HT1080 (cell line): ENCODE measurements at regions not wholly inside any gene's neighbourhood (a gene's known extent, or its start where the extent isn't known, plus 50 kb on each side); places are given as distances from the start of the nearest gene placed in this dataset.
"Not testable (repeated sequence)": the region's sequence is repeated elsewhere in the genome, so short reads cannot be mapped to it uniquely, and the experiment has no call there.

Experiments
- DNase-seq: peaks from one replicate; pipeline ENCODE4 v3.0.0-alpha.2; 2015; ENCODE audit warnings: low read depth

DNA sequence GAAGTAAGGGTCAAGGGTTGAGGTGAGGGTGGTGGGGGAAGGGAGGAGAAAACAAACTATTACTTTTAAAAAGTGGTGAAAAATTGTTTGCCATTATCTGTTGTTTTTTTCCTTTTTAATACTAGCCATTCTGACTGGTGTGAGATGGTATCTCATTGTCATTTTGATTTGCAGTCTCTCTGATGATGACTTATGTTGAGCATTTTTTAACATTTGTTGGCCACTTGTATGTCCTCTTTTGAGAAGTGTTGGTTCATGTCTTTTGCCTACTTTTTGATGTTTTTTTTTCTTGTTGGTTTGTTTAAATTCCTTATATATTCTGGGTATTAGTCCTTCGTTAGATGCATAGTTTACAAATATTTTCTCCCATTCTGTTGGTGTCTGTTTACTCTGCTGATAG lies 185.9 kb upstream of the ANKRD28 start:
- DNase-seq = no peak

DNA sequence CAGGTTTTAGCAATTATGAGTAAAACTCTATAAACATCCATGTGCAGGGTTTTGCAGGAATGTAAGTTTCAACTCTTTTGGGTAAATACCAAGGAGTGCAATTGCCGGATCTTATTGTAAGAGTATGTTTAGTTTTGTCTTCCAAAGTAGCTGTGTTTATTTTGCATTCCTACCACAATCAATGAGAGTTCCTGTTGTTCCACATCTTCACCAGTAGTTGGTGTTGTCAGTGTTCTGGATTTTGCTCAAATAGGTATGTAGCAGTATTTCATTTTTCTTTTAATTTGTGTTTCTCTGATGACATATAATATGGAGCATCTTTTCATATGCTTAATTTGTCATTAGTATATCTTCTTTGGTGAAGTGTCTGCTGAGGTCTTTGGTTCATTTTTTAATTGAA lies 185.1 kb upstream of the GALNT15 start:
- DNase-seq = no peak

DNA sequence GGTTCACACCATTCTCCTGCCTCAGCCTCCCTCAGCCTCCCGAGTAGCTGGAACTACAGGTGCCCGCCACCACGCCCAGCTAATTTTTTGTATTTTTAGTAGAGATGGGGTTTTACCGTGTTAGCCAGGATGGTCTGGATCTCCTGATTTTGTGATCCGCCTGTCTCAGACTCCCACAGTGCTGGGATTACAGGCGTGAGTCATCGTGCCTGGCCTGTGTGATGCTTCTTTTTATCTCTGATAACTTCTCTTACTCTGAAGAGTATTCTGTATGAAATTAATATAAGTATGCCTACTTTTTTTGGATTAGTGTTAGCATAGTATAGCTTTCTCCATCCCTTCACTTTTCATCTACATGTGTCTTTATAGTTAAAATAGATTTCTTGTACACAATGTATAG lies 180.8 kb upstream of the GALNT15 start:
- DNase-seq = not testable (repeated sequence)

DNA sequence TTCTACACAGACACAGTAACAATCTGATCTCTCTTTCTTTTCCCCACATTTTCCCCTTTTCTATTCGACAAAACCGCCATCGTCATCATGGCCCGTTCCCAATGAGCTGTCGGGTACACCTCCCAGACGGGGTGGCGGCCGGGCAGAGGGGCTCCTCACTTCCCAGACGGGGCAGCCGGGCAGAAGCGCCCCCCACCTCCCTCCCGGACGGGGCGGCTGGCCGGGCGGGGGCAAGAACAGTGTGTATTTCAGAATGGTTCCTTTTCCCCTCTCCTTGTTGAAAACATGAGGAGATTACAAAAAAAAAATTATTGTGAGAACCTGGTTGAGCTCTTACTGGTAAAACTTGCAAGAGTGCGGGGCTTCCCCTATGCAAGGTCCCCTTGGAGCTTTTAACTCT lies 178.0 kb upstream of the GALNT15 start:
- DNase-seq = not testable (repeated sequence)

DNA sequence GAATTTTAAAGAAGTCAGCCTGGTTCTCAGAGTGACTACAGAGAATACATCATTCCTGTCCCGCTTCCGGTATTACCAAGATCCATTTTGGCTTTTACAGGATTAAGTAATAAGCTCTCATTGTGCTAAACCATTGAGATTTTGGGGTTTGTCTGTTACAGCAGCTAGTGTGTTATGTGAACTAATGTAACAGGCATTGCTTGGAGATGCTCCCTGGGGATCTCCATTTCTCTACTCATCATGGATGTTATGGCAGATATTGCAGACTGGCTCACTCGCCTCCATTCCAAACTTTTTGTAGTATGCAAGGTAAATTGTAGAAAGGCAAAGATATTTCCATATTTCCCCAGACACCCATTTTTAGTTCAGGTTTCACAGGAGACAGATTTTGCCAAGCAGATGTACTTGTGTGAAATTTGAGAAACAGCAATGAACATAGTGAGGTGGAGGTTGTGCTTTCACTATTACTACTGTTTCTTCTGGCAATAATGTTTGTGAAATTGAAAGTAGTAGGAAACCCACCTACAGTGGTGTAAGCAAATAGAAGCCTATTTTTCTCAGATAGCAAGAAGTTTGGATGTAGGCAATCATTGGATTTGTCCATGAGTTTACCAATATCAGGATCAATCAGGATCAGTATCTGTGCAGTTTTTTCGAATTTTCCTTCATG lies 177.1 kb upstream of the GALNT15 start:
- no peak for DNase-seq

DNA sequence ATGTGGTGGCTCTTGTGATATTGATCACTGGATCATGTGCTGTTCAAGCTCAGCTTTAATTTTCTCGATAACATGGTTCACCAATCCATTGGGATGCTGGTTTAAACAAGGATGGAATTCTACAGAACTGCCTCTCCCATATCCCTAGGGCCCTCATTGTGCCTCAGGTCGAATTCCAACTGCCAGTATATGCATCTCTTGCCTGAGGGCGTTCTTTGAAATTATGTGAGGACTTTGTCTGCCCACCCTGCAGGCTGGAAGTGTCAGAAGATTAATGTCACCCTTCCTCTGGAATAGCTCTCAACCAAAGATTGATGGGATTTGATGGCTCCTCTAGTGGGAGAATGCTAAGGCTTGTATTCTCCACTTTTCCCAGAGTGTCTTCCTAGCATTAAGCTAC lies 175.6 kb upstream of the GALNT15 start:
- no peak for DNase-seq

DNA sequence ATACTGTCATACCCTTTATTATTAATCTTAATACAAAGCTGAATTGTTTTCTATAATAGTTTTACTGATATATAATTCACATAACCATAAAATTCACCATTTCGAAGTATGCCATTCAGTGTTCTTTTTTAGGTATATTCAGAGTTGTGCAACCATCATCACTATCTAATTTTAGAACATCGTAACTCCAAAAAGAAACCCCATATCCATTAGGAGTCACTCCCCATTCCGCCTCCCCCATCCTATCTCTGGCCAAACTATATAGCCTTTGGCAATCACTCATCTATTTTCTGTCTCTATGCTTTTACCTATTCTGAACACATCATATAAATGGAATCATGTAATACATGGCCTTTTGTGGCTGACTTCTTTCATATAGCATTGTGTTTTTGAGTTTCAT lies 169.7 kb upstream of the GALNT15 start:
- DNase-seq = no peak

DNA sequence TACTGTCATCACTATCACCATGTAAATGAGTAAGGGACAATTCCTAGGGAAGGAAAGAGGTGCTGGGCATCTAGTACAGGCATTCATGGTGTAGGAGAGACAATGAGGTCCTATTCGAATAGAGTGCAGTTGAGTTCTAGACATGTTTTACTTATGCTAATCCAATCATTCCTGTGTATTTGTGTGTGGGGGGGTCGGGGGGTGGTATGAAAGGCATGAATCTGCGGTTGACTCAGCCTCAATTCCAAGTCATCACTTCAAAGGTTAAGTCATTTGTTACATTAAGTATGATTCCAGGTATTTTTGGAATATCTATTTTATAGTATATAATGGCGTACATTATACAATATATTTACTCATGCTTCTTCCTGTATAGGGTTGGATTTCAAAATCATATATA lies 163.1 kb upstream of the GALNT15 start:
- no peak for DNase-seq

DNA sequence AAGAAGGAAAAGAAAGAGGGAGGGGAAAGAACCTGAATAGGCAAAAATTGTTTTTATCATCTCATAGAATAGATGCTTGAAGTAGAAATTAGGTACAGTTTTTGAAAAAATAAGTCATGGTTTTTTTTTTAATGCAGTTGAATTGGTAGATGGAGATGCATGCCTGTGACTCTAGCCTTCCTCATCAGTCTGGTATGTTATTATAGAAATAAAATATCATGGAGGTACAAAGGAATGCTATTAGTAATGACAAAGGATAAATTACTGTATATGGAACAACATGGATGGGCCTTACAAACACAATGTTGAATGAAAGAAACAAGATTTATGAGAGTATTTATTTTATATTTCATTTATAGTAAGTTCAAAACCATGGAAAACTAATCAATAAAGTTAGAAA lies 162.4 kb upstream of the GALNT15 start:
- DNase-seq = peak; percentile 8

DNA sequence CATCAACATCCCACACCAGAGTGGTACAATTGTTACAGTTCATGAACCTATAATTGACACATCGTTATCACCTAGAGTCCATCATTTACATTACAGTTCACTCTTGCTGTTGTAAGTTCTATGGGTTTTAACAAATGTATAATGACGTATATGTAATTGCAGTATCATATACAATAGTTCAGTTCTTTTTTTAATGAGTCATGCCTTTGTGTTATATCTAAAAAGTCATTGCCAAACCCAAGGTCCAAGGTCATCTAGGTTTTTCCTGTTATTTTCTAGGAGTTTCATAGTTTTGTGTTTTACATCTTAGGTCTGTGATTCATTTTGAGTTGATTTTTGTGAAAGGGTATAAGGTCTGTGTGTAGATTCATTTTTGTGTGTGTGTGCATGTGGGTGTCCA lies 160.9 kb upstream of the GALNT15 start:
- DNase-seq = peak; percentile 41

DNA sequence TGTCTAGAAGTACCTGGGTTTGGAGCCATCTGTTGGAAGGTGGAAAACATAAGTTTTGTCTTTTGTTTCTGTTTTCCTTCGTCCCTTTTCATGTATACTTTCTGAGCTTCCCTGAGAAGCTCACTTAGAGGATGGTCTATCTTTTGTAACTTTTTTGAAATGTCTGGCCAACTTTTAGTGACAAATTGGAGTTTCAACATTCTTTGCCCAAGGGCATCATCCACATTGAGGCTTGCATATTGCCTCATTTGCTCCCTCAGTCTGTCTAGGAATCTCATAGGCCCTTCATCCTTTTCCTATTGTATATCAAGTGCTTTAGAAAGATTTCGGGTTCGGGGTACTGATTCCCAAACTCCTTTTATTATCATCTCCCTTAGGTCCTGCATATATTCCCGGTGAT lies 152.7 kb upstream of the GALNT15 start:
- not testable (repeated sequence) for DNase-seq

DNA sequence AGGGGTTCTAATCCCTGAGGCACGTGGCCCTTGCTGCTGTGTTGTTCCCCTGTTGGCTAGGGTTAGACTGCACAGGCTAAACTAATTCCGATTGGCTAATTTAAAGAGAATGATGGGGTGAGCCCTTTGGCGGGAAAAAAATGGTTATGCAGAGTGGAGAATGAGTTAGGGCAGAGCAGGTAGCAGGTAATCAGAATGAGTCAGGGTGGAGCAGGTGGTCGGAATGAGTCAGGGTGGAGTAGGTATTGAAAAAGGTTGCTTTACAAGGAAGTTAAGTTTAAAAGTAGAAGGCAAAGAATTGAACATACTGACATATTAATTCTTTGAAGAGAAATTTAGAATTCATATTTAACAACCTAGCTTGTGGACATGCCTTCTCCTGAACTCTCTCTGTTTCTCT lies 150.6 kb upstream of the GALNT15 start:
- not testable (repeated sequence) for DNase-seq

DNA sequence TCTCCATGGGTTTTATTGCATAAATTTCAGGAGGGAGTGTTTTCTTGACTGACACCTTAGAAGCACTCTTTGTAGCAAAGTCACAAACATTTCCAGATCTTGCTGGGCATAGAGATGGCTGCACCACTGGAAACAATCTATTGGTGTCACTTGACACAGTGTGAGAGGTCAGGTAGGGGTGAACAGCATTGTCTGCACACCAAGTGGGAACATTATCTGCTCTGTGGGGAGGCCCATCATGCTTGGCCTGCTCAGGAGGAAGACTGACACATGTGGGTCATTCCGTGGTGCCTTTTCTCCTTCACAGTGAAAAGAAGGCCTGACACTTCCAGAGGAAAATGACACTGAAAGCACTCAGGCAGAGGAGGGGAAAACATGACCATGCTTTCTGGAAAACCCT lies 149.9 kb upstream of the GALNT15 start:
- no peak for DNase-seq

DNA sequence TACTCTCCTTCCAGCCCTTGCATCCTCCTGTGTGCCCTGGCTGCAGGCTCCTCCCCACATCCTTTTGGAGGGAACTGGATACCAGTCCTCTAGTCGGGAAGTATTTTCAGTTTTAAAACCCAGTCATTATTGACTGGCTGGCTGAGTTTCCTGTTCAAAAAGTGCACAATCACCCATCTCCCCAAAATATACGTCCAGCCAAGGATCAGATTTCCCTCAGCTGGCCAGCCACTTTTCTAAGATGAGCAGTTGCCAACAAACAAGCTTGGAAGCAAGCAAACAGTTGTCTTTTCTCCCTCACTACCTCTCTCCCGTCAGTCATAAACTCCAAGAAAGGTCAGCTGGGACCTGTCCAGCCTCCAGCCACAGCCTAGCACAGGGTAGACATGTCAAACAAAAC lies 147.7 kb upstream of the GALNT15 start:
- DNase-seq = peak; percentile 50

DNA sequence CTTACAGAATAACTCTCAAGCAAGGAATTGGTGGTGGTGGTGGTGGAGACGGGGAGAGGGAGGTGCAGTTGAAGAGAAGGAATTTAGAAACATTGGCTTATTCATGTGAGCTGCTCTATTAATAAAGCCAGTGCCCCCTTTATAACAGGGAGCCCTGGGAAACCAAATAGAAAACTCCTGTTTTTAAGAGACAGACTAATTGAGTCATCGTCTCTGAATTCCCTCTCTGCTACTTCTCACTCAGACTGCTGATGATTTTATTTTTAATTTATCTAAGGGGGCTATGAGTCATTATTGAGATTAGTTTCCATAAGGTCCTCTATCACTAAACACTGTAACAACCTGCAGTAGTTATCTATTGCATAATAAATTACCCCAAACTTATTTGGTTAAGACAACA lies 145.9 kb upstream of the GALNT15 start:
- DNase-seq = peak; percentile 60

DNA sequence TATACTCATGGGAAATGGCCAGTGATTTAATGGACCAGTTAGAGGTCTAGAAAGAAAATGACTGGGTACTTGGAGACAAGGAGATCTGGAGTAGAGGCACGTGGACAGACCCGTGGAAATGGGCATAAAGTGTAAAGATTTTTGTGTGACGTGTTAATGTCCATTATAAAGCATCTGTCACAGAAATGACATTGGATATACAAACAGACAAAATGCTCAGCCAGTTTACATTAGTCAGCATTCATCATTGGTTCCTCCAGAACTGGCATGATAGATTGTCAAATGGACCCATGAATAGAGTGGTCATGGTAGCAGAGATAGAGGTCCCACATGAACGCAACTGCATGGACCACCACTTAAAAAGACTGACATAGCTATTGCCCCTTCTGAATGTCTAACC lies 144.1 kb upstream of the GALNT15 start:
- no peak for DNase-seq

DNA sequence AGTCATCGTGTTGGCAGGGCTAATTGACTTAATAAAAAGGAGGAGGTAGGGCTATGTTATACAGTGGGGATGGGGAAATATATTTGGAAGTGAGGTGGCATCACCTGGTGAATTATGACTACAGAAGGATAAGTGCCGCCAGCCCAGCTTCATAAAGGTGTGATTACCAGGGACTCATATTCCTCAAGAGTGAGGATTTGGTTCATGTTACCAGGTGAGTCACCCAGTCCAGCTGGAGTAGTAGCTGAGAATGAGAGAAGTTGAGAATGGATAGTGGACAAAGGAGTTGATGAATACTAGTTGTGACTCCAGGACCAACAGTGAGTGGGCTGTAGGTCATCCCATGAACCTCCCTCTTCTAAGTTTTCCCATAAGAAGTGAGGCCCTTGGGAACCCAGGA lies 143.0 kb upstream of the GALNT15 start:
- DNase-seq = peak; percentile 22

DNA sequence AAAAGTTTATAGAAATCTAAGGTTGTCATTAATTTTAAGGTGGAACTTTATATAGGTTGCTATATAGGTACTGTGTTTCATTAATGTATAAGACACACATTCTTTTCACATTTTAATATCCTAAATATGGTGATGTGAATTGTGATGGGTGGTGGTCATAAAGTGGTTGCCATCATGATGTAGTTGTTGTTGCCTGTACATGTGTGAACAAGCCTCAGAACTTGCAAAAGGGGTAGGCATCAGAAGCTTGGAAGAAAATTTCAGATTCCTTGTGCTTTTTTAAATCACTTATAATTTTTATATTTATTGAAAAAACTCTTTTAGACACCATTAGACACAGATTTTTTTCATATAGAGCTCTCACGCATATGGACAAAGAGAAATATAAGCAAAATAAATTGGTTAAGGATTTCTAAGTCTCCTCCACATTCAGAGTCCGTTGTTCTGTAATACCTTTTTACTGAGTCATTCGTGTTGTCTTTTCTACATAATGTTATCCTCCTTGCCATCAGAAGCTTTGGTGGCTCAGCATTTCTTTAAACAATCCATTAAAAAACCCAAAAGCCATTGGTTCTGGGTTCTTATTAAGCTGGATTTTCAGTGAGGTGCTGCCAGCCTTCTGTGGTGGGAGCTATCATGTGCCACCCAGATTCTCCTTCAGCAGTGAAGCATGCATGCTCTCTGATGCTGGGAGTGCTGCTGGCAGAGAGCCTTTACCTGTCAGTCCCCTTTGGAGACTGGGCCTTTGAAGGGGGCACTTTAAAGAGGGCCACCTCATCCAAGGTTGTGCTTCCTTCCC lies 140.4 kb upstream of the GALNT15 start:
- DNase-seq = peak; percentile 38

DNA sequence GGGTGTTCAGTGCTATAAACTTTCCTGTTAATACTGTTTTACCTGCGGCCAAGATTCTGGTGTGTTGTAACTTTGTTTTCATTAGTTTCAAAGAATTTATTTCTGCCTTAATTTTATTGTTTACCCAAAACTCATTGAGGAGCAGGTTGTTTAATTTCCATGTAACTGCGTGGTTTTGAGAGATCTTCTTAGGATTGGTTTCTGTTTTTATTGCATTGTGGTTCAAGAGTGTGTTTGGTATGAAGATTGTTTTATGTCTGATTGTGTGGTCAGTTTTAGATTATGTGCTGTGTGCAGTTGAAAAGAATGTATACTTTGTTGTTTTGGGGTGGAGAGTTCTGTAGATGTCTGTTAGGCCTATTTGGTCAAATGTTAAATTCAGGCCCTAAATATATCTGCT lies 133.5 kb upstream of the GALNT15 start:
- DNase-seq = no peak

DNA sequence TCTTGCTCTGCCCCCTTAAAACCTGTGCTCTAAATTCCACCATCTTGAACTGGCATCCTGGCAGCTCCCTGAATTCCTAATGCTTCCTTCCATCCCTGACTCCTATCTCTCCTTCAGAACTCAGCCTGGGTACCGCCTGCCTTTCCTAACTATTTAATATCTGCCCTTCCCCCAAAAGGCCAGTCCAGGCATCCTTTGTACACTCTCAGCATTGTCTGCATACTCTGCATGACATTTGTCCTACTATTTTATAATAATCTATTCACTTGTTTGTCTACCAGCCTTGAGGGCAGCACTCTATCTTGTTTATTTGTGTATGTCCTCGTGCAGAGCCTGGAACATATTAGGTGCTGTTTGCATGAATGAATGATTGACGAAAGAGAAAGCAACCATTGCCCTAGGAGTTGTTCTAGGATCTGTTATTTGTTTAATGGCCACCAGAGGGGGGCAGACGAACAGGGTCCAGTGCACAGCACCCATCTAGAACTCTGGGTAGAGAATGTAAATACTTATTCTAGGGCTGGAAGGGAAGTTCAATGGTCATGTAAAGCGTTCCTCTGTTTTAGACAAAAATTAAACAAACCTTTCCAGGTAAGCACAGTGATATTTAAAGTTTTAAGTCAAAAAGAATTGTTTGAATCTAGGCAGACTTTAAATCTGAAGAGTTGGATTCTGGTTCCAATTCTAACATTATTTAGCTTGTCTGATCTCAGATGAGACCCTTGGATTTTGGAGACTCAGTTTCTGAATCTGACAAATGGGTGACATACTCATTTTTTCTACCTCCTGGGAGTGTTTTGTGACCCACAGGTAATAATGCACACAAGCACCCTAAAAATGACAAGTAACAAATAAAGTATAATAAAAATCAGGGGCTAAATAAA lies 125.8 kb upstream of the GALNT15 start:
- DNase-seq = peak; percentile 72

DNA sequence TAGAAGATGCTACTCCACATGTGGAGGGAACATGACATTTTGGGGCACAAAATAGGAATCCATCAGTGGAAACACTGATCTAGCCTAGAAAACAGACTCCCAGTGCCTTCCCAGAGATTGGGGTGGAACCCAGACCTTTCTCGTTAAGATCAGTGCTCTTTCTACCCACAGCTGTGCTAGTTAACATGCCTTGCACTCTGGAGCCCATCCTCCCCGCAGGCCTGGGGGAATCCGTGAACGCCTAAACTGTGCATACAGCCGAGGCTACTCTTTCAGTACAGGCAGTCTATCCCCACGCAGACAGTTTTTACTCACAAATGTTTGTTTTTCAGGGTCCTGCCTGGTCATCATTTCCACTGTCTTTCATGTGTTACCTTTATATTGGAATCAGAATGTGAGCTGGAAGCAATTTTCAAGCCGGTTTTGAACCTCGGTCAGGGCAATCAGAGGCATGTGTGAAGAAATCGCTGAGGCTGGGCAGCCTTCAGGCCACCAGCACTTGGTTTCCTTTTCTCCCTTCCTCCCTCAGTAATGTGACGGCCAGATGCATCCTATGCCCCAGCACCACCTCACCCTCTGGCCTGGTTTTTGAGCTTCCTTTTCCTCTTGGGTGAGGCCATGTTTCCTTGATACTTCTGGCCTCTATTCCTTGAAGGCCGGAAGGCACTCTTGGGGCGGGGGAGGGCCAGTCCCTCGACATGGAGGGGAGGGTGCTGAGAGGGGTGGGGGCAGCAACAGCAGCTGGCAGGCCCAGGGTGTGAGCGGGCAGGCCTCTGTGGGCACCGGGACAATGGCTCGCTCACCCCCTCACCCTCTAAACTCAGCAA lies 123.6 kb upstream of the GALNT15 start:
- no peak for DNase-seq
